ENCODE measurements at regions not wholly inside any gene's neighbourhood (a gene's known extent, or its start where the extent isn't known, plus 50 kb on each side); places are given as distances from the start of the nearest gene placed in this dataset.

- Histone ChIP-seq H3K4me3 (no peak overlapping the region), H3K27ac (no peak overlapping the region), H3K9me3 (no peaks in the 10 kb centered on the region), H3K4me1 (ENCODE audit: insufficient read depth) (no peaks in the 10 kb centered on the region), H3K27me3 (no peaks in the 10 kb centered on the region), H3K36me3 (no peaks in the 10 kb centered on the region)
- 91 to 92% (median 92%) methylated on average over 4 of the region's 4 CpGs for WGBS, 3 donors
- intact Hi-C loops (cut with DNase I) = no loop called here
- no peak for TF ChIP-seq EP300 (IDR thresholded peaks at IDR 0.05)
- DNase-seq = no peak
Measured at GRCh38 chr2:15031745-15032240, 399.3 kb downstream of the LRATD1 start.

GRCh38 chr2:15034246-15034645, 401.7 kb downstream of the LRATD1 start:
- no peaks in the 10 kb centered on the region for H3K4me1 ChIP-seq (ENCODE audit: insufficient read depth)
- H3K4me3 ChIP-seq = no peak overlapping the region
- intact Hi-C loops (cut with DNase I) = no loop called here
- DNase-seq = no peak
- H3K36me3 ChIP-seq = no peaks in the 10 kb centered on the region
- WGBS, 3 donors = 13 to 35% (median 15%) methylated on average over 2 of the region's 2 CpGs
- H3K27ac ChIP-seq = no peak overlapping the region
- no peaks in the 10 kb centered on the region for H3K27me3 ChIP-seq
- no peaks in the 10 kb centered on the region for H3K9me3 ChIP-seq
- TF ChIP-seq POLR2A (IDR thresholded peaks at IDR 0.05) = no peak
- TF ChIP-seq CTCF (IDR thresholded peaks at IDR 0.05) = no peak
- TF ChIP-seq EP300 (IDR thresholded peaks at IDR 0.05) = no peak

- no peak overlapping the region for H3K27ac ChIP-seq
- no peak overlapping the region for H3K4me3 ChIP-seq
- no peaks in the 10 kb centered on the region for H3K27me3 ChIP-seq
- TF ChIP-seq EP300 (IDR thresholded peaks at IDR 0.05) (no peak), POLR2A (IDR thresholded peaks at IDR 0.05) (no peak), CTCF (IDR thresholded peaks at IDR 0.05) (no peak)
- H3K36me3 ChIP-seq = no peaks in the 10 kb centered on the region
- intact Hi-C loops (cut with DNase I) = no loop called here
- no peaks in the 10 kb centered on the region for H3K9me3 ChIP-seq
- no peaks in the 10 kb centered on the region for H3K4me1 ChIP-seq (ENCODE audit: insufficient read depth)
- DNase-seq = no peak
- 59 to 86% (median 77%) methylated on average over 2 of the region's 2 CpGs for WGBS, 3 donors
Measured at GRCh38 chr2:15034860-15035259, 402.3 kb downstream of the LRATD1 start.

GRCh38 chr2:15038366-15039364, 406.1 kb downstream of the LRATD1 start:
- Histone ChIP-seq H3K36me3 (no peaks in the 10 kb centered on the region), H3K4me3 (no peak overlapping the region), H3K4me1 (ENCODE audit: insufficient read depth) (no peaks in the 10 kb centered on the region), H3K27me3 (no peaks in the 10 kb centered on the region), H3K9me3 (no peaks in the 10 kb centered on the region), H3K27ac (no peak overlapping the region)
- DNase-seq = no peak
- TF ChIP-seq CTCF (IDR thresholded peaks at IDR 0.05) (no peak), POLR2A (IDR thresholded peaks at IDR 0.05) (no peak)
- 61 to 66% (median 63%) methylated on average over 15 of the region's 15 CpGs for WGBS, 3 donors
- intact Hi-C loops (cut with DNase I) = no loop called here

Measured in ovary (tissue), 7 donors.